HG03103 (cell line): ENCODE measurements at regions not wholly inside any gene's neighbourhood (a gene's known extent, or its start where the extent isn't known, plus 50 kb on each side); places are given as distances from the start of the nearest gene placed in this dataset.
"Not testable (repeated sequence)": the region's sequence is repeated elsewhere in the genome, so short reads cannot be mapped to it uniquely, and the experiment has no call there.

Experiments used
- ATAC-seq: cut with Tn5 transposase; IDR thresholded peaks from one replicate; pipeline ENCODE4 v1.9.1; 2021; ENCODE audit warnings: low read depth; ENCODE audit not compliant: unreplicated experiment

DNA sequence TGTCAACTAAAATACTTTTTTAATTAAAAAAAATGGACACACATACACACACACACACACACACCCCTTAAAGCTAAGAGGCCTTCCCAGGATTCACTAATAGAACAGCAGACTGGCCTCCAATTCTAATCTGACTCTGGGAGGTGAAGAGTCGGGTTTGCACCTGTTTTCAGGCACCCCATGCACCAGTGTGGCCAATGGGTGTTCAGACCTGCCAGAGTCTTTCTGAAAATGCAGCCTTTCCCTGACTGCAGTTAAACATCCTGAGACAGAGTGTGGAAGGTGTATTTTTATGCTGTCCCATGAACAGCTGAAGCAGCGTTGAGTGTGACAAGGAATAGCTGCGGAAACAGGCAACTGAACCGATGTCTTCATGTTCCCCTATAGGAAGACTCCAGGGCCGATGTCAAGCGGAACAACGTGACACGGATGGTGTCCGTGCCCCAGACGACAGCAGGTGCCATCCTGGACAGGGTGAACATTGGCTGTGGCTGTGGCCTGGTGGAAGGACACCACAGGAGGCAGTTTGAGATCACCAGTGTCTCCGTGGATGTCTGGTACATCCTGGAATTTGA is 74.6 kb upstream of the LYZL2 start:
- no peak for ATAC-seq

GRCh38 chr10:30703446-30703845 is 73.9 kb upstream of the LYZL2 start:
- not testable (repeated sequence) for ATAC-seq

- ATAC-seq, result no peak
Measured at GRCh38 chr10:30702860-30703259, 73.3 kb upstream of the LYZL2 start.

- ATAC-seq, result peak; percentile 54
Measured at GRCh38 chr10:30701451-30702173, 72.1 kb upstream of the LYZL2 start.

GRCh38 chr10:30697806-30698205 is 68.3 kb upstream of the LYZL2 start:
- ATAC-seq, result no peak

DNA sequence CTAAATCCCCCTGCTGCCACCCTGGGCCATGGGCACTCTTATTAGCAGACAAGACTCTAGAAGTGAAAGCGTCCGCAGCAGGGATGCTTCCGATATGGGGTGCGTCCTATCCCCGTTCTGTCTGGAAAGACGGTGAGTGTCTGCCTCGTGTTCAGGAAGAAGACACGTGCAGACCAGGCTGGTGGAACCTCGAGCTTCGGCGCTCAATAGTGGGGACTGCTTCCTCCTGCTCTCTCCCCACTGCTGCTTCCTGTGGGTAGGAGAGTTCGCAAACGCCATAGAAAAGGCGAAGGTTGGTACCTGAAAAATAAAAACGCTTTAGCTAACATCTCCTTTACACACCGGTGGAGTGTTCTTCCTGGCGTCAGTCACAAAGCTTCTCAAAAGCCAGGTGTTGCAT is 67.7 kb upstream of the LYZL2 start:
- ATAC-seq, result not testable (repeated sequence)

DNA sequence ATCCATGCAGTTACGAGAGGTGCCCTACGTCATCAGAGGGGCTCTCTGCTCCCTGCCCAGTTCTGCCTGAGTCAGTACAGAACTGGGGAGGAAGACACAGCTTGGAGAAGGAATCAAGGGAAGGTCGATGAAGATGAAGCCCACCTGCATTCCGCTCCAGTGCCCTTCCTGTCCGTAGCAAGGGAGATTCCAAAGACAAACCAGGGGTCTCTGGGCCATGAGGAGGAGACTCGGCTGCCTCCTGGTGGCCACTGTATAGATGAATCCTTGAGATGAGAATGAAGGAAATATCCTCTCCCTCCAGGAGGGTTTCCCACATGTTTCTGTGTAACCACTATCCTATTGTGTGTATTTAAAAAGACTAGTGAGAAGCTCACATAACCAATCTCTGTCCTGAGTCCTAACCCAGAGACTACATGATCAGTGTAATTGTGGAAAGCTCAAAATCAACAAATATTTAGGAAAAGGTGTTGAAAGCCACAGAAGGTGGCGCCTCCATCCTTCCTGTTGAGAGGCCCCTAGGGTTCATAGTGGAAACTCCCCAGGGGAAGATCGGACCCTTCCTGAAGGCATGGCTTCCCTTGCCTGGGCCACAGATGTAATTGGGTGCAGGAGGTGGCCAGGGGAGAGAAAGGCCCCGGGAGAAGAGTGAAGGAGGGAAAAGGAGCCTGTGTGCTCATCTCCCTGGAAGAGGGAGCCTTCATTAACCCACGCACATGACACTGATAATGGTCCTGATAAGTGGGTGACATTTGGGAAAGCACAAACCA is 67.0 kb upstream of the LYZL2 start:
- not testable (repeated sequence) for ATAC-seq

DNA sequence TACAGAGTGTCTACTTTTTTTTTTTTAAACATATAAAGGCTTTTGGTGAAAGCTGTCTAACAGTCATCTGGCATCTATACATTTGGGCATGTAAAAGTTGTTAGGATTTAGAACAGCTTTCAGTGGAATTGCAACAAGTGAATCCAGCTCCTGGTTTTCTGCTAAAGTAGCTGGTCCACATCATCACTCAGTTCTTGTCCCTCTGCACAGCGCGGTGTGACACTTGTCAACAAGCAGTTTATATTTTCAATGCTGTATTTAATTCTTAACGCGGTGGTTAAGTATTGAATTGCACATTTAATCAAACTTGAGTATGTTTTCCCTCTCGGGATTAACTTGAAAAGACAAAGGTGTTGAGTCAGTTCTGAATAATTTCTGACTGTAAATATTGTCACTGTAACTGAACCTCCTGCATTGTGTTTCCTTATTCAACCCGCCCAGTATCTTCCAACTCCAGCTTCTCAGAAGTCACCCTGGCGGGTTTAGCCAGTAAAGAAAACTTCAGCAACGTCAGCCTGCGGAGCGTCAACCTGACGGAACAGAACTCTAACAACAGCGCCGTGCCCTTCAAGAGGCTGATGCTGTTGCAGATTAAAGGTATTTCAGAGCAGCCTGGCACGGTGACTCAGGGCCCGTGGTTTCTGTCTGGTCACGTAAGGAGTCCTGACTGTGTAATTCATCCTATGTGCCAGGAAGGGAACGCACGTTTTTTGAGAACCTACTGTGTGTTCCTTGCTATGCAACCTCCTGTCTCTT is 66.1 kb upstream of the LYZL2 start:
- ATAC-seq, result not testable (repeated sequence)

DNA sequence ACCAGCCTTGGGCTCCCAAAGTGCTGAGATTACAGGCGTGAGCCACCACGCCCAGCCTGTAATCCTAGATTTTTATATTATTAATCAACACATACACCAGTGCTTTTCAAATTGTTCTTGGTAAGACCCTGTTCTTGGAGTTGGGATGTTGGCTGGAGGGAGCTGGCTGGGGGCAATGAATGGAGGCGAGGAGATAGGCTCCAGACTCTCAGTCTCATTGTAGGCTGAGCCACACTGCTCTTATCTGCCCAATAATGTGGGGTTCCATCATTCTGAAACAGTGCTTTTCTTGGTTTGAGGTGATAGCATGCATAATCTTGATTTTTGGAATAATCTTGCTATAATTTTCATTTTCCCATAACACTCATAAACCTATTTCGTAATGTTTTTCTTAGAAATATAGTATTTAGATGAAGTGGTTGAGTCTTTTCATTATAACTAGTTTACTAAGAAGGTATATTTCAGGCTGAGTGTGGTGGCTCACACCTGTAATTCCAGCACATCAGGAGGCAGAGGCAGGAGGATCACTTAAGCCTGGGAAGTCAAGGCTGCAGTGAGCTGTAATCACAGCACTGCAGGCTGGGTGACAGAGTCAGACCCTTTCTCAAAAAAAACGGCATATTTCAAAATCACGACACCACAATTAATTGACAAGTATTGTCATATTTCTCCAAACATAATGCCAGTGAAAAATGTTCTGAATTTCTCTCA is 65.1 kb upstream of the LYZL2 start:
- ATAC-seq, result no peak

DNA sequence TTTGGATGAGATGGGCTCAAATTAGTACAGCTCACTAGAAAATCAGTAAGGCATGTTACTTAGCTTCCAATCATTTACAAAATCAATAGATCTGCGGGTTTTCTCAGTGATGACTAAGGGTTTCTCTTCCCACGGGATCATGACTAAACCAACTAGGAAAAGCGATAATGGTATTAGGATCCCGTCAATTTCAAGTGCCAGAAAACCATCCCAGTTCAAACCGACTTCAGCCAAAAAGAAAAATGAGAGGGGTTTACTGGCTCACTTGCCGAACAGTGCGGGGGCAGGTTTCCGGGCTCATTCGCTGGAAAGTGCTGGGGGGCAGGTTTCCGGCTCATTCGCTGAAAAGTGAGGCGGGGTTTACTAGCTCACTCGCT is 62.1 kb upstream of the LYZL2 start:
- no peak for ATAC-seq

DNA sequence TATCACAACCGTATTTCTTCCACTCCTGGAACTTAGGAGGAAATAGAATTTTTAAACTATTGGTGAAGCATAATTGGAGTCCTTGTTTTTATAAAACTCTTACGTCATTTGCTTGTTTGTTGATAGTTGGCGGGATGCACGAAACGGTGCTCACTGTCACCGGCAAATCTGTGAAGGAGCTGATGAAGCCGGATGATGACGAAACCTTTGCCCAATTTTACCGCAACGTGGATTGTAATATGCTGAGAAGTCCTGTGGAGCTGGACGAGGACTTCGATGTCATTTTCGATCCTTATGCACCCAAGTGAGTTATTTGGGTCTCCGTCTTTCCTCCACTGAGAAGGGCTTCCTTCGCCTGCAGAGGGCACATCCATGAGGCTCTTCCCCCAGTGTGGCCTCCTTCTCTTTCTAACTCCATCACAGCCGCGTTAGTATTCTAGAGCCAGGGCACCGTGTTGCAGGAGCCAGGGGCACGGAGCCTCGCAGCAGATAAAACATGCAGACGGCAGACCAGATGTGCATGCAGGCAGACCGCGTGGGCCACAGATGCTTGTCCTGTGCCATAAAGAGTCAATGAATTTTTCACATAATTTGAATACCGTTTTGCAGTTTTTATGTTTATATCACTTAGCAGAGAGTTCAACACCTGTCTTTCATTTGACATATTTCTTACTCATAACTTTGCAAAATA is 61.5 kb upstream of the LYZL2 start:
- not testable (repeated sequence) for ATAC-seq

DNA sequence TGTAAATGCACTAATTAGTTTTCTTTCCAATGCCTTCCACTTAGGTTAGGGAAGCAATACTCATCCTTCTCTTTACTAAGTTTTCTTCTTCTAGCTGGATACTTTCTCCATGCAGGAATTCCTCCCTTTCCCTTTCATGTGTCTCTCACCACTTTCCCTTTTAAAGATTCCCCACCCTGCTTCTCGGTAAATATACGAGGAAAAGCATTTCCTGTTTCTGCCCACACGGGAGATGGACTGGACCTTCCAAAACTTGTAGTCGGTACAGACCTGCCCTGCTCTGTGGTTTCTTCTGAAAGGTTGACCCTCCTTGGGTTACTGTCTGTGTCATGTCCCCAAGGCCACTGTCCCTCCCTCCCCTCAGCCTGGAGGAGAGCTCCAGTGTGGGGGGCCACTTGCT is 58.9 kb upstream of the LYZL2 start:
- no peak for ATAC-seq

DNA sequence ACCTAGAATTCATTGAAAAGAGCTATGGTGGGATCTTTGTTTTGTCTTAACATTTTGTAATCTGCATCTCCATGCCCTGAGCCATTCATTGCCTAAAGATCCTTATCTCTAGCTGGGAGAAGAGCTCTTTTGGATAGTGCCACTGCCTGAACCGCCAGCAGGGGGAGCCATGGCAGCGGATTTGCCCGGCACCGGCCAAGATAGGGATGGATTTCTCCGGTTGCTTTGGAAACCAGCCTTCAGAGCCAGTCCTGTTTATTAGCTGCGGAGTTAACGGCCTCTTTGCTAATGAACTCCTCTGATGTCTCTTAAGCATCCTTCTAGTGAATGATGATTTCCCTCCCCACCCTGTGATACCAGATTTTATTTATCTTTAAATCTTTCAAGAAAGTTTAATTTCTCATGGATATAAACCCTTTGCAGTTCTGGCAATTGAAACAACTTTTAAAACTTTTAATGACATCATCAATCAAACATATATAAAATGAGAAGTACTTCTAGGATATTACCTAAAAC is 58.2 kb upstream of the LYZL2 start:
- no peak for ATAC-seq

DNA sequence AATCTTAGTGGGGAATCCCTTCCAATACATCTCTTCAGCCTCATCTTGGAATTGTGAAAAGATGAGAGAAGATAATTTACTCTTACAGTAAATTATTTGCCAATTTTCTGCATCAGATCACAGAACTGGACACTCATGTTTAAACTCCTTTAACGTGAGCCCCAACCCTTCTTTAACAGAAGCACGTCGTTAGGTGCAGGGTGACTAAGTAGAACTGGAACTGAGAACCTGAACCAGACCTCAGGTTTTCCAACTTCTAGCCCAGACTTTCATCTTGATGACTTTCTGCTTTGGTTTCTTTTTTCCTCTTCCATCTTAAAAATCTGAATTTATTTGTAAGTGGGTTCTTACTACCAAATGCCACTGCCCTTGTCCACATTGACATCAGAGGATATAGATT is 57.2 kb upstream of the LYZL2 start:
- ATAC-seq, result no peak

DNA sequence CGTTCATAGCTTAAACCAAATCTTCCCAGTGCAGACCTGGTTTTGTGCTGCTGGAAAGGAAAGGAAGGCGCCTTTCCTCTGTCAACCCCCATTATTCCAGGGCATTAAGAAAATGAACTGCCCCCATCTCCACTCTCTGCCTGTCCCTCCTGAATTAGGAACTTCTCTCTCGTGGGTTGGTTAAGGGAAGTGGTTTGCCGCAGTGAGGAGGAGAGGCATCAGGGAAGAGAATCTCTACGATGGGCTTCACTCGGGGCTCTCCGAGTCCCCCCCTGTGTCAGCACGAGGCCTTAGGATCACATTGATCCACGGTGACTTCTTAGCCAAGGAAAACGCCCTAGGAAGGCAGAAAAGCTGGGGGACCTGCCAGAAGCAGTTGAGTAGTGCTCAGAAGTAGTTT is 53.9 kb upstream of the LYZL2 start:
- no peak for ATAC-seq

GRCh38 chr10:30682377-30683199 is 53.0 kb upstream of the LYZL2 start:
- ATAC-seq, result not testable (repeated sequence)

- ATAC-seq, result no peak
Measured at GRCh38 chr10:30680908-30681307, 51.4 kb upstream of the LYZL2 start.
